Activated T-helper 2 cell treated with anti-CD3 and anti-CD28 coated beads, Interferon-gamma antibody, Interleukin-2, Interleukin-4, amounts not matched to agents 10 μg/mL and 5 μg/mL and 100 μg/mL, durations not matched to agents 14 hours and 24 hours and 36 hours (primary cell): ENCODE measurements at regions not wholly inside any gene's neighbourhood (a gene's known extent, or its start where the extent isn't known, plus 50 kb on each side); places are given as distances from the start of the nearest gene placed in this dataset.
"Not testable (repeated sequence)": the region's sequence is repeated elsewhere in the genome, so short reads cannot be mapped to it uniquely, and the experiment has no call there.

Experiments used
- DNase-seq: peaks from one replicate; pipeline ENCODE4 v3.0.0; 2021; ENCODE audit warnings: low spot score
- H3K27ac Mint-ChIP-seq: one replicate; pipeline ENCODE4 v1.8.0; 2021; ENCODE audit warnings: mixed read lengths
- H3K27me3 Mint-ChIP-seq: one replicate; pipeline ENCODE4 v1.8.0; 2021; ENCODE audit warnings: low read depth, mixed read lengths
- H3K36me3 Mint-ChIP-seq: one replicate; pipeline ENCODE4 v1.8.0; 2021; ENCODE audit warnings: low read depth, mixed read lengths
- H3K4me1 Mint-ChIP-seq: one replicate; pipeline ENCODE4 v1.8.0; 2021; ENCODE audit warnings: low read depth, mixed read lengths
- H3K4me3 Mint-ChIP-seq: one replicate; pipeline ENCODE4 v1.8.0; 2021; ENCODE audit warnings: low read depth, mild to moderate bottlenecking, moderate library complexity, mixed read lengths
- H3K9me3 Mint-ChIP-seq: one replicate; pipeline ENCODE4 v1.8.0; 2021; ENCODE audit warnings: mixed read lengths
- intact Hi-C: fragments of 100-400 bp; cut with micrococcal nuclease; formaldehyde crosslinking; loops from one replicate; pipeline ENCODE4 v1.15.1; 2023

DNA sequence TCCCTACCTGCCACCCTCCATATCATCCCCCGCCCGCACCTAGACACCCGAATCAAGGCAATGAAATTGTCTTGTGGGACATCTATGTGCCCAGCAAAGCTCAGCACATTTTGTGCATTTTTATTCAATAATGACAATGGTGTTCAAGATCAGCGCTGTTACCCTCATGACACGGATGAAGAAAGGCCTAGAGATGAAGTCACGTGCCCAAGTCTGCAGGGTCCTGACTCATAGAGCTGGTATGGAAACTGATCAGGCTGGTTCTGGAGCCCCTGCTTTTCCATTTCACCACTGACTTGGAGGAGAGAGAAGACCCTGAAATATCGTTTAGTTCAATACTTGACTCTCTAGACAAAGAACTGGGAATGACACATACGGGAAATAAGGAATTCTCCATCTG, 136.2 kb downstream of the KLRB1 start:
- H3K4me3 Mint-ChIP-seq, H3K27me3 Mint-ChIP-seq, H3K27ac Mint-ChIP-seq, H3K36me3 Mint-ChIP-seq, intact Hi-C loops, H3K9me3 Mint-ChIP-seq, DNase-seq: not testable (repeated sequence)
- peaks cover 12% of the 10 kb centered on the region for H3K4me1 Mint-ChIP-seq

DNA sequence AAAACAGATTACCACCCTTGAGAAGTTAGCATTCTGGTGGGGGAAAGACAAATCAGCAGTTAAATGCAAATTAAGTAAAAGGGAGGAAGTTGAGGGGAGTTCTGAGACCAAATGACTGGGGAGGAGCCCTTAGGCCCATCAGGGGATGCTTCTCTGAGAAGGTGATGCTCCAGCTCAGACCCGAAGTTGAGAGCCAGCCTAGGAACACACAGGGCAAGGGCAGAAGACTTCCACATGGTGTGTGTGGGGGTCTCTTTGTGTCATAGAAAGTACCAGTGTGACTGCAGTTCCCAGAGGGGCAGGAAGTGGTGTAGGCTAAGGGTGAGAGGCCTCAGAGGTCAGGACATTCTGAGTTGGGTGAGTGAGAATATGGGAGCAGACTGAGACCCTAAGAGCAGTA, 137.3 kb downstream of the KLRB1 start:
- peaks cover 10% of the 10 kb centered on the region for H3K4me1 Mint-ChIP-seq
- H3K36me3 Mint-ChIP-seq, H3K27ac Mint-ChIP-seq, H3K4me3 Mint-ChIP-seq, H3K9me3 Mint-ChIP-seq, H3K27me3 Mint-ChIP-seq, intact Hi-C loops, DNase-seq: not testable (repeated sequence)

DNA sequence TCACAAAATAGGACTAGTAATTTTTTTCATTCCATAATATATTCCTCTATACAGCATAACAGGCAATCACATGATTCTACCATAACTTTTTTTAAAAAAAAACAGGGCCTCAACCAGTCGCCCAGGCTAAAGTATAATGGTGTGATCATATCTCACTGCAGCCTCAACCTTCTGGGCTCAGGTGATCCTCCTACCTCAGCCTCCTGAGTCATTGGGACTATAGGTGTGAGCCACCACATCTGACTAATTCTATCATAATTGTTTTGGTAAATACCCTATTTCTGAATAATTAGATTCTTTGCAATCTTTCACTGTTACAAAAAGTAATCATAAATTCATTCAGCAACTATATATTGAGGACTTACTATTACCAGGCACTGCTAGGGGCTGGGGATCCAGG, 137.8 kb downstream of the KLRB1 start:
- not testable (repeated sequence) for H3K9me3 Mint-ChIP-seq, H3K27ac Mint-ChIP-seq, H3K4me3 Mint-ChIP-seq, DNase-seq, H3K27me3 Mint-ChIP-seq, H3K36me3 Mint-ChIP-seq
- intact Hi-C loops, result loop anchor here (1.0 kb wide), 1 partner anchor 139 kb away; no protein-coding TSS in a partner anchor
- peaks cover 10% of the 10 kb centered on the region for H3K4me1 Mint-ChIP-seq

DNA sequence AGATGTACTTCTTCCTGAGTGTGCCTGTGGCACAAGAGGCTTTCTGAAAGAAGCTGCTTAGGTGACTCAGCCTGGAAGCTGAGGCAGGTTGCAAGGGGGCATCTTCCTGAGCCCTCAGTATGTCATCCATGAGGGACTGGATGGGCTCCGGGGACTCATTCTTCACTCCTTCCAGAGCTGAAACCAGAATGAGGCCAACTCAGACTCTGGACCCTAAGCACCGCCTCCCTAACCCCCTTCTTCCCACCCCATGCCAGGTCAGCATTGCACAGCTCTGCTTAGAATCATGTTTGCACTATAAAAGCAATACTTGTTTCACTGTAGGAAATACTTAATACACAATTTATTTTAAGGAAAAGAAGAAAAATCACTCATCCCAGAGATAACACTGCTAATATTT, 138.3 kb downstream of the KLRB1 start:
- H3K27ac Mint-ChIP-seq, H3K36me3 Mint-ChIP-seq, H3K9me3 Mint-ChIP-seq, DNase-seq, H3K4me3 Mint-ChIP-seq, H3K27me3 Mint-ChIP-seq: not testable (repeated sequence)
- H3K4me1 Mint-ChIP-seq, result peaks cover 10% of the 10 kb centered on the region
- intact Hi-C loops, result loop anchor here (1.0 kb wide), 1 partner anchor 138 kb away; no protein-coding TSS in a partner anchor

DNA sequence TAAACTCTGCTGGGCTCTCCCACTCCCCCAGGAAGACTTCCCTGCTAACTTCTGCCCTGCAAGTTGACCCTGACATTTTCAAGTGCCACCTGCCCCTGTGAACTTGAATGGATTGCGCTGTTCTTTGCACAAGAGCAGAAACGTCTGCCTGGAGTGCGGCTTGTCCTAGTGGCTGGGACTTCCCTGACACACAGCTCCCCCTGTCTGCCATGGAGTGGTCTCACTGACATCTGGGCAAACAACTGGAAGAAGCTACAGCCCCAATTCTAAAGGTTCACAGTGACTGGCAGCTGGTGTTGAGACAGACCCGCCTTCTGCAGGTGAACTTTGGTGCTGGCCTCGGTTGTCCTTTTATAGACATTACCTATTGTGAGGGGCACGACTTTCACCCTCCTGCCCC, 138.7 kb downstream of the KLRB1 start:
- not testable (repeated sequence) for H3K27me3 Mint-ChIP-seq, H3K4me3 Mint-ChIP-seq, H3K36me3 Mint-ChIP-seq, H3K27ac Mint-ChIP-seq, DNase-seq, H3K9me3 Mint-ChIP-seq
- H3K4me1 Mint-ChIP-seq, result peaks cover 10% of the 10 kb centered on the region
- intact Hi-C loops, result loop anchor here (1.0 kb wide), 1 partner anchor 138 kb away; no protein-coding TSS in a partner anchor

DNA sequence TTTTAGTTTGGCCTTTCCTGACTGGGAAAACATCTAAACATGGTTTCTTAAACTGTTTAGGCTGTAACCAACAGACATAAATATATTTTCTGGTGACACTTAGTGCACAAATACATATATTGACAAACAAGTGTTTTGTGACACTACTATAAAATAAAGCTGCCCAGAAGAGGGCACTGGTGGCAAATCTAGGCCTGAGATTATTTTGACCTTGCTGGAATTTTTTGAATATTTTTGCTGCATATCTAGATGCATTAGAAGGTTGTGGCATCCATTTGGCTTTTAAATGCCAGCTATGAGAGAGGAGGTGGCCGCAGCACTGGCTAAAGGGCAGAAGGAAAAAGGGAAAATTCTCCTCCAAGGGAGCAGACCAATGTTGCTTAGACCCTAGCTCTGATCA, 139.6 kb downstream of the KLRB1 start:
- H3K27me3 Mint-ChIP-seq, H3K9me3 Mint-ChIP-seq, intact Hi-C loops, H3K27ac Mint-ChIP-seq, H3K4me3 Mint-ChIP-seq, H3K36me3 Mint-ChIP-seq, DNase-seq: not testable (repeated sequence)
- peaks cover 10% of the 10 kb centered on the region for H3K4me1 Mint-ChIP-seq

DNA sequence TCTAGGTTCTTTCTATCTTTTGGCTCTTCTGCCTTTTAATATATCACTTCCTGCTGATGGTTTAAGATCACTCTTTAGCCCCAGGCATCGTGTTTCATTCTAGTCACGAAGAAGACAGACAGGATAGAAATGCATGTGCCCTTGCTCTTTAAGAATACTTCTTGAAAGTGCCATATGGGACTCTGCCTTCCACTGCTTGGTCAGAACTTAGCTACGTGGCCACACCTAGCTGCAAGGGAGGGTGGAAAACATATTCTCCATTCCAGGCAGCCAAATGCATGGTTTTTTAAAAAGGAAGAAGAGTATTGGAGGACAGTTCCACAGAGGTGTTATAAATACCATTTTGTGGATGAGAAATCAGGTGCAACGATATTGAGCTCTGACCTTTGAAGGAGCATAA, 143.3 kb downstream of the KLRB1 start:
- no peak overlapping the region for H3K27ac Mint-ChIP-seq
- no peaks in the 10 kb centered on the region for H3K36me3 Mint-ChIP-seq
- peaks cover 1% of the 10 kb centered on the region for H3K4me1 Mint-ChIP-seq
- H3K9me3 Mint-ChIP-seq, result no peaks in the 10 kb centered on the region
- no peak for DNase-seq
- no peaks in the 10 kb centered on the region for H3K27me3 Mint-ChIP-seq
- intact Hi-C loops, result no loop called here
- no peak overlapping the region for H3K4me3 Mint-ChIP-seq

DNA sequence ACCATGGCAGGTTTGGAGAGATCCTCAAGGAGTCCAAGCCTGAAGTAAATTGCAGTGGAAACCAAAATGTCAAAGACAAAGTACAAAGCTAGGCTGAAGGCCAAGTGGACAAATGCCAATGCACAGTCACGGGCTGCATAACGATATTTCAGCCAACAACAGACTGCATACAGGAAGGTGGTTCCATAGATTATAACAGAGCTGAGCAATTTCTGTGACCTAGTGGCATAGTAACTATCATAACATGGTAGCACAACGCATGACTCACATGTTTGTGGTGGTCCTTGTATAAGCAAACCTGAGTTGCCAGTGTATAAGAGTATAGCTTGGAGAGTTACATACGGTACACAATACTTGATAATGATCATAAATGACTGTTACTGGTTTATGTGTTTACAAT, 152.2 kb downstream of the KLRB1 start:
- H3K4me3 Mint-ChIP-seq, H3K27me3 Mint-ChIP-seq, H3K4me1 Mint-ChIP-seq, H3K36me3 Mint-ChIP-seq, H3K27ac Mint-ChIP-seq, H3K9me3 Mint-ChIP-seq, intact Hi-C loops, DNase-seq: not testable (repeated sequence)

DNA sequence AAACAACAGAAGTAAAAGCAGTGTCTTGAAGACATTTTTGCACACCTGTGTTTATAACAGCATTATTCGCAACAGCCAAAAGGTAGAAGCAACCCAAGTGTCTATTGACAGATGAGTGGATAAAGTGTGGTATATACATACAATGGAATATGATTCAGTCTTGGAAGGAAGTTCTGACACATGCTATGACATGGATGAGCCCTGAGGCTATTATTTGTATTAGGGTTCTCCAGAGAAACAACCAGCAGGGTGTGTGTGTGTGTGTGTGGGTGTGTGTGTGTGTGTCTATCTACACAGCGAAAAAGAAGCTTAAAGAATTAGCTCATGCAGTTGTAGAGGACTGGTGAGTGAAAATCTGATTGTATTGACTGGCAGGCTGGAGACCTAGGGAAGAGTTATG, 153.7 kb downstream of the KLRB1 start:
- H3K27ac Mint-ChIP-seq, H3K36me3 Mint-ChIP-seq, H3K4me1 Mint-ChIP-seq, DNase-seq, H3K27me3 Mint-ChIP-seq, H3K9me3 Mint-ChIP-seq, H3K4me3 Mint-ChIP-seq, intact Hi-C loops: not testable (repeated sequence)

DNA sequence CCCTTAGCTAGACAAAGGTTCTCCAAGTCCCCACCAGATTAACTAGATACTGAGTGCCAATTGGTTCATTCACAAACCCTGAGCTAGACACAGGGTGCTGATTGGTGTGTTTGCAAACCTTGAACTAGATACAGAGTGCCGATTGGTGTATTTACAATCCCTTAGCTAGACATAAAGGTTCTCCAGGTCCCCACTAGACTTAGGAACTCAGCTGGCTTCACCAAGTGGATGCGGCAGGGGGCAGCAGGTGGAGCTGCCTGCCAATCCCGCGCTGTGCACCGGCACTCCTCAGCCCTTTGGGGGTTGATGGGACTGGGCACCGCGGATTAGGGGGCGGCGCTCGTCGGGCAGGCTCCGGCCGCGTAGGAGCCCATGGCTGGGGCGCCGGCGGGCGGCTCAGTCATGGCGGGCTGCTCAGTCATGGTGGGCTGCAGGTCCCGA, 157.6 kb downstream of the KLRB1 start:
- H3K27me3 Mint-ChIP-seq, H3K36me3 Mint-ChIP-seq, H3K4me3 Mint-ChIP-seq, H3K27ac Mint-ChIP-seq, intact Hi-C loops, H3K9me3 Mint-ChIP-seq, DNase-seq: not testable (repeated sequence)
- peaks cover 21% of the 10 kb centered on the region for H3K4me1 Mint-ChIP-seq

DNA sequence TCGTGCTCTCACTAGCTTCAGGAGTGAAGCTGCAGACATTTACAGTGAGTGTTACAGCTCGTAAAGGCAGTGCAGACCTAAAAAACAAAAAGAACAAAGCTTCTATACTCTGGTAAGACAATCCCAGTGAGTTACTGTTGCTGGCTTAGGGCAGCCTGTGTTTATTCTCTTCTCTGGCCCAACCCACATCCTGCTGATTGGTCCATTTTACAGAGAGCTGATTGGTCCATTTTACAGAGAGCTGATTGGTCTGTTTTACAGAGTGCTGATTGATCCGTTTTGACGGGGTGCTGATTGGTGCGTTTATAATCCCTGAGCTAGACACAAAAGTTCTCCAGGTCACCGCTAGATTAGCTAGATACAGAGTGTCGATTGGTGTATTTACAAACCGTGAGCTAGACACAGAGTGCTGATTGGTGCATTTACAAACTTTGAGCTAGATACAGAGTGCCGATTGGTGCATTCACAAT, 158.0 kb downstream of the KLRB1 start:
- intact Hi-C loops, result not testable (repeated sequence)

DNA sequence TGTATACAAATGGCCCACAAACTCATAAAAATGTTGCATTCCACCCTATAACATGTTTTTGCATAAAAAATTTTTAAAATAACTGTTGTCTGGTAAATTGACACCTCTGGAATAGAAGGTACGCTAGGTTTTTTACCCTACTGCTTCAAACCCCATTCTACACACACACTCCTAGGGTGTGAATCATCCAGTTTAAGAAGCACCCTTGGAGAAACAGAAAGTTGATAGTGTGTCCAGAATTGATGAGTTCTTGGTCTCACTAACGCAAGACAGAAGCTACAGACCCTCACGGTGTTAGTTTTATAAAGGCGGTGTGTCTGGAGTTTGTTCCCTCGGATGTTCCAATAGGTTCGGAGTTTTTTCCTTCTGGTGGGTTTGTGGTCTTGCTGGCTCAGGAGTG, 158.5 kb downstream of the KLRB1 start:
- Mint-ChIP-seq H3K4me1 (peaks cover 21% of the 10 kb centered on the region), H3K4me3 (peak overlapping the region; percentile 99), H3K36me3 (peaks cover 4% of the 10 kb centered on the region), H3K27me3 (no peaks in the 10 kb centered on the region), H3K9me3 (no peaks in the 10 kb centered on the region), H3K27ac (no peak overlapping the region)
- intact Hi-C loops, result no loop called here
- DNase-seq, result no peak

More for the DNA sequence above, 158.0 kb downstream of the KLRB1 start:
- not testable (repeated sequence) for H3K27me3 Mint-ChIP-seq, H3K36me3 Mint-ChIP-seq, H3K9me3 Mint-ChIP-seq, H3K27ac Mint-ChIP-seq
- H3K4me1 Mint-ChIP-seq, result peaks cover 21% of the 10 kb centered on the region
- peak overlapping the region; percentile 66 for H3K4me3 Mint-ChIP-seq
- peak; percentile 13 for DNase-seq

DNA sequence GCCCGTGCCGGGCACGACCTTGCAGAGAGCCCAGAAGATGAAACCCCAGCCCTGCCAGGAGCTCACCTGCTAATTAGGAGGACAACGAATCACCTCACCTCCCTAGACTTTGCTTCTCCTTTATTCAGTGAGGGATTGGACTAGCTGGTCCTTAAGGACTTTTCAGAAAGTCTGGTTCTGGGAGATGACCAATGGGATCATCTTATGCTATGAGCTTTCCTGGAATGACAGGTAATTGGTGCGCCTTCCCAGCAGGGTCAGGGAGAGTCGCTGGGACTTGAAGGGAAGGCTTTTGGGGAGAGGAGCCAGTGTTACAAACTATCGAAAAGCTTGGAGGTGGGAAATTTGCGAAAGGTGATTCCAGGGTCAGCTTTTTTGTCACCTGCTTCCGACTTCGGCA, 159.1 kb downstream of the KLRB1 start:
- H3K27me3 Mint-ChIP-seq, H3K9me3 Mint-ChIP-seq, DNase-seq, intact Hi-C loops, H3K36me3 Mint-ChIP-seq: not testable (repeated sequence)
- Mint-ChIP-seq H3K4me3 (peak overlapping the region; percentile 99), H3K4me1 (peaks cover 21% of the 10 kb centered on the region), H3K27ac (peak overlapping the region; percentile 95)
